PFSK-1 (cell line): ENCODE measurements at regions not wholly inside any gene's neighbourhood (a gene's known extent, or its start where the extent isn't known, plus 50 kb on each side); places are given as distances from the start of the nearest gene placed in this dataset.

Experiments
- FOXP2 ChIP-seq: optimal IDR thresholded peaks from 2 replicates; pipeline ENCODE3; 2011; ENCODE audit warnings: borderline replicate concordance, control low read depth, inconsistent platforms; ENCODE audit not compliant: insufficient read depth; ENCODE audit errors: extremely low read length, extremely low read depth
- POLR2AphosphoS5 ChIP-seq: IDR thresholded peaks from 2 replicates; pipeline ENCODE4 v1.6.1; 2012; ENCODE audit warnings: low read depth, mild to moderate bottlenecking, control low read depth, low read length, moderate library complexity
- REST ChIP-seq, 2 experiments: IDR thresholded peaks; 2 replicates each; pipeline versions ENCODE4 v1.6.1 to v1.8.0; 2011 to 2012; ENCODE audit warnings: low read depth in 2 of 2, low read length in 2 of 2, control low read depth in 1 of 2, inconsistent platforms in 1 of 2, mild to moderate bottlenecking in 1 of 2, moderate library complexity in 1 of 2; ENCODE audit not compliant: insufficient read depth in 1 of 2
- SIN3A ChIP-seq: IDR thresholded peaks from 2 replicates; pipeline ENCODE4 v1.6.1; 2012; ENCODE audit warnings: mild to moderate bottlenecking, low read length, moderate library complexity, borderline replicate concordance; ENCODE audit not compliant: insufficient read depth
- TAF1 ChIP-seq: IDR thresholded peaks from 2 replicates; pipeline ENCODE4 v1.6.1; 2012; ENCODE audit warnings: low read length, control low read depth, borderline replicate concordance; ENCODE audit not compliant: insufficient read depth

- TF ChIP-seq FOXP2 = no peak
- TF ChIP-seq POLR2AphosphoS5 = no peak
- TF ChIP-seq REST (IDR thresholded peaks at IDR 0.05; ENCODE audit: insufficient read depth in 1 of 2, low read depth in 2 of 2, low read length in 2 of 2) = no peak
- no peak for TF ChIP-seq SIN3A
- TF ChIP-seq TAF1 = no peak
Measured at GRCh38 chr4:147310312-147310711, 170.6 kb upstream of the EDNRA start.

GRCh38 chr4:147311956-147312355 lies 168.9 kb upstream of the EDNRA start:
- TF ChIP-seq REST (IDR thresholded peaks at IDR 0.05; ENCODE audit: insufficient read depth in 1 of 2, low read depth in 2 of 2, low read length in 2 of 2) = no peak
- TF ChIP-seq TAF1 = no peak
- TF ChIP-seq FOXP2 = no peak
- TF ChIP-seq SIN3A = no peak
- no peak for TF ChIP-seq POLR2AphosphoS5

- TF ChIP-seq POLR2AphosphoS5 = no peak
Measured at GRCh38 chr4:147312376-147313046, 168.4 kb upstream of the EDNRA start.

GRCh38 chr4:147313108-147313507 lies 167.8 kb upstream of the EDNRA start:
- no peak for TF ChIP-seq POLR2AphosphoS5
- TF ChIP-seq SIN3A = no peak
- no peak for TF ChIP-seq REST (IDR thresholded peaks at IDR 0.05; ENCODE audit: insufficient read depth in 1 of 2, low read depth in 2 of 2, low read length in 2 of 2)
- no peak for TF ChIP-seq FOXP2
- no peak for TF ChIP-seq TAF1

- TF ChIP-seq POLR2AphosphoS5 (no peak), SIN3A (no peak), FOXP2 (no peak), REST (IDR thresholded peaks at IDR 0.05; ENCODE audit: insufficient read depth in 1 of 2, low read depth in 2 of 2, low read length in 2 of 2) (no peak), TAF1 (no peak)
Measured at GRCh38 chr4:147318586-147318985, 162.3 kb upstream of the EDNRA start.
